Stimulated activated CD4-positive, alpha-beta T cell treated with anti-CD3 and anti-CD28 coated beads, Interleukin-4, amount 100 ng/mL, for 1 hour (primary cell): ENCODE measurements at regions not wholly inside any gene's neighbourhood (a gene's known extent, or its start where the extent isn't known, plus 50 kb on each side); places are given as distances from the start of the nearest gene placed in this dataset.
"Not testable (repeated sequence)": the region's sequence is repeated elsewhere in the genome, so short reads cannot be mapped to it uniquely, and the experiment has no call there.

Experiments used
- DNase-seq: peaks from one replicate; pipeline ENCODE4 v3.0.0-alpha.2; 2020

GRCh38 chr14:105700146-105700545 lies 173.8 kb downstream of the TMEM121 start:
- DNase-seq: not testable (repeated sequence)

- no peak for DNase-seq
Measured at GRCh38 chr14:105700622-105701288, 174.4 kb downstream of the TMEM121 start.

GRCh38 chr14:105701456-105702274 lies 175.3 kb downstream of the TMEM121 start:
- no peak for DNase-seq

GRCh38 chr14:105702275-105702817 lies 176.0 kb downstream of the TMEM121 start:
- no peak for DNase-seq

- DNase-seq: not testable (repeated sequence)
Measured at GRCh38 chr14:105703044-105703665, 176.8 kb downstream of the TMEM121 start.

GRCh38 chr14:105704091-105704490 lies 177.7 kb downstream of the TMEM121 start:
- DNase-seq: not testable (repeated sequence)

- DNase-seq: not testable (repeated sequence)
Measured at GRCh38 chr14:105704492-105704891, 178.1 kb downstream of the TMEM121 start.

- DNase-seq: not testable (repeated sequence)
Measured at GRCh38 chr14:105705512-105705861, 179.1 kb downstream of the TMEM121 start.

GRCh38 chr14:105705862-105706700 lies 179.7 kb downstream of the TMEM121 start:
- not testable (repeated sequence) for DNase-seq

GRCh38 chr14:105706701-105707019 lies 180.3 kb downstream of the TMEM121 start:
- DNase-seq: not testable (repeated sequence)

- DNase-seq: not testable (repeated sequence)
Measured at GRCh38 chr14:105707099-105707498, 180.7 kb downstream of the TMEM121 start.

GRCh38 chr14:105707723-105708151 lies 181.4 kb downstream of the TMEM121 start:
- DNase-seq: not testable (repeated sequence)

- not testable (repeated sequence) for DNase-seq
Measured at GRCh38 chr14:105708251-105709134, 182.1 kb downstream of the TMEM121 start.

- no peak for DNase-seq
Measured at GRCh38 chr14:105709281-105710118, 183.1 kb downstream of the TMEM121 start.

GRCh38 chr14:105710119-105711043 lies 184.0 kb downstream of the TMEM121 start:
- no peak for DNase-seq

- DNase-seq: no peak
Measured at GRCh38 chr14:105711044-105711620, 184.7 kb downstream of the TMEM121 start.

- no peak for DNase-seq
Measured at GRCh38 chr14:105711841-105712460, 185.6 kb downstream of the TMEM121 start.

GRCh38 chr14:105712670-105713069 lies 186.3 kb downstream of the TMEM121 start:
- not testable (repeated sequence) for DNase-seq
